ENCODE measurements at regions not wholly inside any gene's neighbourhood (a gene's known extent, or its start where the extent isn't known, plus 50 kb on each side); places are given as distances from the start of the nearest gene placed in this dataset.

DNA sequence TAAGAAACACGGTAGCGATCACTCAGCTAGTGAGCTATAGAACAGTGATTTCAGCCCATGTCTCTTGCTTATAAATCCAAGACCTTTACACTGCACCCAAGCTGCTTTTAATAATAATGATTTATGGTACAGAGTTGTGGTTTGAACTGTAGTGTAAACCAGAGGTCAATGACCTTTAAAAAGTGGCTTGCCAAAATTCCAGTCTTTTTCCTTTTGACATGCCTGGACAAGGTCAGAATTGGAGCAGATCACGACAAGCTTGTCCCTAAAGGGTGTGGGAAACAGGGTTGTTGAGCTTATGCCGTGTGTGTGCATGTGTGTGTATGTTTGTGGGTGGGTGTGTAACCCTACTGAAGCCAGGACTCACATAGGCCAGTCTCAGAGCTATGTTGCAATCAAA is 225.3 kb upstream of the CLINT1 start:
- Histone ChIP-seq H3K4me1 (ENCODE audit: insufficient read depth, low read length, severe bottlenecking) (no peaks in the 10 kb centered on the region), H3K4me3 (ENCODE audit: low read depth, low read length, poor library complexity, severe bottlenecking) (no peak overlapping the region), H3K79me2 (ENCODE audit: insufficient read depth, low read length) (no peaks in the 10 kb centered on the region), H3K27me3 (ENCODE audit: insufficient read depth, low read length) (no peaks in the 10 kb centered on the region; the same call in 1 of the 2 replicates), H4K20me1 (ENCODE audit: insufficient read depth, low read length) (no peaks in the 10 kb centered on the region), H2AFZ (ENCODE audit: low read length) (no peak overlapping the region), H3K9me3 (ENCODE audit: low read length) (no peaks in the 10 kb centered on the region), H3F3A (ENCODE audit: insufficient read depth, low read length) (no peaks in the 10 kb centered on the region), H3K4me2 (ENCODE audit: low read length) (no peak overlapping the region), H3K27ac (ENCODE audit: low read depth, low read length, poor library complexity, severe bottlenecking) (no peak overlapping the region), H3K9ac (ENCODE audit: low read length) (no peak overlapping the region), H3K36me3 (ENCODE audit: insufficient read depth, low read length) (no peaks in the 10 kb centered on the region), H3K9me2 (ENCODE audit: low read depth, low read length) (no peaks in the 10 kb centered on the region)
- no peak for TF ChIP-seq EZH2 (IDR thresholded peaks at IDR 0.05; ENCODE audit: borderline replicate concordance, low read length)
- TF ChIP-seq, protein P1, sequence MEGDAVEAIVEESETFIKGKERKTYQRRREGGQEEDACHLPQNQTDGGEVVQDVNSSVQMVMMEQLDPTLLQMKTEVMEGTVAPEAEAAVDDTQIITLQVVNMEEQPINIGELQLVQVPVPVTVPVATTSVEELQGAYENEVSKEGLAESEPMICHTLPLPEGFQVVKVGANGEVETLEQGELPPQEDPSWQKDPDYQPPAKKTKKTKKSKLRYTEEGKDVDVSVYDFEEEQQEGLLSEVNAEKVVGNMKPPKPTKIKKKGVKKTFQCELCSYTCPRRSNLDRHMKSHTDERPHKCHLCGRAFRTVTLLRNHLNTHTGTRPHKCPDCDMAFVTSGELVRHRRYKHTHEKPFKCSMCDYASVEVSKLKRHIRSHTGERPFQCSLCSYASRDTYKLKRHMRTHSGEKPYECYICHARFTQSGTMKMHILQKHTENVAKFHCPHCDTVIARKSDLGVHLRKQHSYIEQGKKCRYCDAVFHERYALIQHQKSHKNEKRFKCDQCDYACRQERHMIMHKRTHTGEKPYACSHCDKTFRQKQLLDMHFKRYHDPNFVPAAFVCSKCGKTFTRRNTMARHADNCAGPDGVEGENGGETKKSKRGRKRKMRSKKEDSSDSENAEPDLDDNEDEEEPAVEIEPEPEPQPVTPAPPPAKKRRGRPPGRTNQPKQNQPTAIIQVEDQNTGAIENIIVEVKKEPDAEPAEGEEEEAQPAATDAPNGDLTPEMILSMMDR (IDR thresholded peaks at IDR 0.05; ENCODE audit: low read length) = no peak

DNA sequence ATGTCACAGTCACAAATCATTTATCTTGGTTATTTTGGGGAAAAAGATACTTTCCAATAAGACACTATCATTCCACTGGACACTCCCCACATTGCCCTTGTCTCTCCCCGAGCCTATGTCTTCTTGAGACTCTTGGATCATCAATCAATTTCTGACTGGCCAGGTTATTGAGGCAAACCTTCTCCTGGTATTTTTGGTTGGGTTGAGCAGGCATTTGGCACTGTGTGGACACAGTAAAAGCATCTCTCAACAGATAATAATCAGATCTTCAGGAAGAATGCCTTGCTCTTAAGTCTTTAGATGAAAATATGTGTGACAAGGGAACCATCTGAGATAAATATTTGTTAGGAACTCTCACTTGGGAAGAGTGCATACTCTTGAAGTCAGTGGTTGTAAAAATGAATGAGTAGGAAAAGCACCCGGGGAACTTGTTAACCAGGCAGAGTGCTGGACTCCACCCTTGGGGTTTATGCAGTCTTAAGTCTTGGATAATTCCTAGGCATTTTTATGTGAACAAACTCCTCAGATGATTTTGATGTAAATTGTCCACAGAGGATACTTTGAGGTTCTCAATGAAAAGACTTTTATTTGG is 223.8 kb upstream of the CLINT1 start:
- Histone ChIP-seq H2AFZ (ENCODE audit: low read length) (no peak overlapping the region), H4K20me1 (ENCODE audit: insufficient read depth, low read length) (no peaks in the 10 kb centered on the region), H3K4me2 (ENCODE audit: low read length) (no peak overlapping the region), H3K9me3 (ENCODE audit: low read length) (no peaks in the 10 kb centered on the region), H3K9ac (ENCODE audit: low read length) (no peak overlapping the region), H3K79me2 (ENCODE audit: insufficient read depth, low read length) (no peaks in the 10 kb centered on the region), H3K27ac (ENCODE audit: low read depth, low read length, poor library complexity, severe bottlenecking) (no peak overlapping the region), H3K4me1 (ENCODE audit: insufficient read depth, low read length, severe bottlenecking) (no peaks in the 10 kb centered on the region), H3K27me3 (ENCODE audit: insufficient read depth, low read length) (no peaks in the 10 kb centered on the region; the same call in 1 of the 2 replicates), H3F3A (ENCODE audit: insufficient read depth, low read length) (no peaks in the 10 kb centered on the region), H3K9me2 (ENCODE audit: low read depth, low read length) (no peaks in the 10 kb centered on the region), H3K4me3 (ENCODE audit: low read depth, low read length, poor library complexity, severe bottlenecking) (no peak overlapping the region), H3K36me3 (ENCODE audit: insufficient read depth, low read length) (no peaks in the 10 kb centered on the region)
- TF ChIP-seq, protein P1 (IDR thresholded peaks at IDR 0.05; ENCODE audit: low read length) = no peak
- TF ChIP-seq EZH2 (IDR thresholded peaks at IDR 0.05; ENCODE audit: borderline replicate concordance, low read length) = no peak

DNA sequence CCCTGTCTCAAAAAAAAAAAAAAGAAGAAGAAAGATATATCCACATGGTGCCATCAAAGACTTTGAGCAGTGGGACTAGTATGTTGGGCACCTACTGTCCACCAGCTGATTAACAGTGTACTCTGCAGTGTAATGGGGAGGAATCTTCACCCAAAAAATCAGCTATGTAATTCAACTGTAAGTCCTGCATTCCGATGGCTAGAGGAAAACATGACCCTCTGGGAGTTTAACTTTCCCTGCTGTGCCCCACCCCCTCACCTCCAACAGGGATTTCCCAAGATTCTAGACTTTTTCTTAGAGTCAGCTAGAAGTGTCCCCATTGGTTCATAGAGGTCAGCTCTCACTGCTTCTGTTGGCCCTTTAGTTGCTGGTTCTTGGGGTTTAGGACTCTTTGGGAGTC is 221.2 kb upstream of the CLINT1 start:
- no peaks in the 10 kb centered on the region for H3K9me2 ChIP-seq (ENCODE audit: low read depth, low read length)
- no peaks in the 10 kb centered on the region for H3K36me3 ChIP-seq (ENCODE audit: insufficient read depth, low read length)
- H3F3A ChIP-seq (ENCODE audit: insufficient read depth, low read length) = no peaks in the 10 kb centered on the region
- H3K9ac ChIP-seq (ENCODE audit: low read length) = no peak overlapping the region
- no peaks in the 10 kb centered on the region for H3K4me1 ChIP-seq (ENCODE audit: insufficient read depth, low read length, severe bottlenecking)
- no peaks in the 10 kb centered on the region for H3K9me3 ChIP-seq (ENCODE audit: low read length)
- H3K79me2 ChIP-seq (ENCODE audit: insufficient read depth, low read length) = no peaks in the 10 kb centered on the region
- H3K27me3 ChIP-seq (ENCODE audit: insufficient read depth, low read length) = no peaks in the 10 kb centered on the region; the same call in 1 of the 2 replicates
- H3K27ac ChIP-seq (ENCODE audit: low read depth, low read length, poor library complexity, severe bottlenecking) = no peak overlapping the region
- H3K4me2 ChIP-seq (ENCODE audit: low read length) = no peak overlapping the region
- H3K4me3 ChIP-seq (ENCODE audit: low read depth, low read length, poor library complexity, severe bottlenecking) = no peak overlapping the region
- H4K20me1 ChIP-seq (ENCODE audit: insufficient read depth, low read length) = no peaks in the 10 kb centered on the region
- H2AFZ ChIP-seq (ENCODE audit: low read length) = no peak overlapping the region
- TF ChIP-seq EZH2 (IDR thresholded peaks at IDR 0.05; ENCODE audit: borderline replicate concordance, low read length) = no peak
- TF ChIP-seq, protein P1 (IDR thresholded peaks at IDR 0.05; ENCODE audit: low read length) = no peak
